HepG2 (cell line): ENCODE measurements at regions not wholly inside any gene's neighbourhood (a gene's known extent, or its start where the extent isn't known, plus 50 kb on each side); places are given as distances from the start of the nearest gene placed in this dataset.

Experiments used
- ATAC-seq: fragments of 200-7000 bp; cut with Tn5 transposase; 3 replicates; pipeline ENCODE4 v1.9.1; 2020; ENCODE audit warnings: mild to moderate bottlenecking, moderate library complexity
- BruUV-seq: library from RNA; stranded (reverse); fragments of 400-500 nt; replicated peaks from 2 replicates; lab custom pipeline; 2021; lab: Mats Ljungman, UMichigan
- CTCF ChIA-PET: fragments of 300-600 bp; formaldehyde crosslinking; extraction: SDS; loops from one replicate; lab custom pipeline; 2021; ENCODE audit warnings: low total read pairs, inconsistent platforms, low intra/inter-chr PET ratio; lab: Yijun Ruan, JAX
- POLR2A ChIA-PET: fragments of 350-600 bp; sonication (Branson Sonifier 250); formaldehyde crosslinking; loops from one replicate; lab custom pipeline; 2020; ENCODE audit warnings: antibody characterized with exemption, inconsistent platforms; lab: Yijun Ruan, JAX
- DNase-seq: peaks from one replicate; pipeline ENCODE4 v3.0.0-alpha.2; 2015; ENCODE audit warnings: low spot score
- FAIRE-seq: peaks from 3 replicates; lab custom pipeline; 2011; peaks lifted over from hg19 to GRCh38; lab: Jason Lieb, UNC
- H2AFZ ChIP-seq: one replicate; pipeline ENCODE4 v1.6.1; 2011; ENCODE audit warnings: low read length, inconsistent platforms
- H3K27ac ChIP-seq: fragments of 300-600 bp; 3 replicates; pipeline ENCODE4 v1.8.0; 2011; ENCODE audit warnings: mixed run types, mild to moderate bottlenecking, mixed read lengths, low read length, inconsistent platforms; ENCODE audit not compliant: insufficient read depth; ENCODE audit errors: extremely low read length
- H3K27me3 ChIP-seq, 2 experiments: fragments of 200-600 bp in 1 of 2; 2 replicates in 1 of 2; 3 replicates in 1 of 2; pipeline versions ENCODE4 v1.6.0 to v1.8.0; 2011; ENCODE audit warnings: low read length in 2 of 2, mild to moderate bottlenecking in 2 of 2, moderate library complexity in 2 of 2, inconsistent platforms in 1 of 2; ENCODE audit not compliant: insufficient read depth in 2 of 2, control insufficient read depth in 1 of 2
- H3K36me3 ChIP-seq, 2 experiments: fragments of 200-600 bp in 1 of 2; replicated peaks in 1 of 2; 2 replicates in 1 of 2; 3 replicates in 1 of 2; pipeline versions ENCODE4 v1.5.1 to v1.8.0; 2011; ENCODE audit warnings: low read length in 2 of 2, inconsistent platforms in 1 of 2; ENCODE audit not compliant: insufficient read depth in 2 of 2, control insufficient read depth in 1 of 2
- H3K4me1 ChIP-seq: 2 replicates; pipeline ENCODE4 v1.5.1; 2012; ENCODE audit warnings: low read length, inconsistent platforms; ENCODE audit not compliant: insufficient read depth
- H3K4me2 ChIP-seq: 2 replicates; pipeline ENCODE4 v1.6.0; 2011; ENCODE audit warnings: low read depth, low read length, inconsistent platforms
- H3K4me3 ChIP-seq, 3 experiments: fragments of 200-600 bp in 1 of 3; sonication (generic), shearing (Covaris generic) in 1 of 3; replicated peaks in 1 of 3; 2 replicates each; pipeline ENCODE4 v1.5.1; 2011 to 2016; ENCODE audit warnings: low read length in 3 of 3, inconsistent platforms in 2 of 3, low read depth in 2 of 3, mild to moderate bottlenecking in 2 of 3, control low read depth in 1 of 3, mixed read lengths in 1 of 3; ENCODE audit not compliant: insufficient read depth in 1 of 3
- H3K79me2 ChIP-seq: one replicate; pipeline ENCODE4 v1.6.1; 2011; ENCODE audit warnings: low read length, inconsistent platforms; ENCODE audit not compliant: insufficient read depth
- H3K9ac ChIP-seq: 2 replicates; pipeline ENCODE4 v1.6.0; 2011; ENCODE audit warnings: mild to moderate bottlenecking, low read depth, low read length, inconsistent platforms; ENCODE audit not compliant: insufficient read depth
- H3K9me3 ChIP-seq: 2 replicates; pipeline ENCODE4 v1.5.1; 2012; ENCODE audit warnings: mild to moderate bottlenecking, low read length
- H4K20me1 ChIP-seq: 2 replicates; pipeline ENCODE4 v1.6.0; 2011; ENCODE audit warnings: inconsistent platforms, mild to moderate bottlenecking, low read length, moderate library complexity; ENCODE audit not compliant: insufficient read depth
- AHDC1 ChIP-seq: sonication (generic); formaldehyde crosslinking; IDR thresholded peaks from 2 replicates; pipeline ENCODE4 v1.5.1; 2020; ENCODE audit warnings: mild to moderate bottlenecking, missing genetic modification reagents, borderline replicate concordance
- MXD3 ChIP-seq: IDR thresholded peaks from 2 replicates; pipeline ENCODE4 v1.6.1; 2016; ENCODE audit warnings: mild to moderate bottlenecking, missing biosample characterization, missing genetic modification reagents
- NR1H2 ChIP-seq: sonication (generic); formaldehyde crosslinking; IDR thresholded peaks from 2 replicates; pipeline ENCODE4 v1.8.1; 2022; ENCODE audit warnings: low read depth, missing genetic modification reagents, borderline replicate concordance
- YEATS4 ChIP-seq: sonication (generic); formaldehyde crosslinking; IDR thresholded peaks from 2 replicates; pipeline ENCODE4 v1.4.0; 2020; ENCODE audit warnings: missing genetic modification reagents, borderline replicate concordance
- ZBTB37 ChIP-seq: sonication (generic); formaldehyde crosslinking; IDR thresholded peaks from 2 replicates; pipeline ENCODE4 v1.4.0; 2020; ENCODE audit warnings: mild to moderate bottlenecking, missing genetic modification reagents
- ZNF44 ChIP-seq: sonication (generic); formaldehyde crosslinking; IDR thresholded peaks from 2 replicates; pipeline ENCODE4 v1.5.1; 2020; ENCODE audit warnings: mild to moderate bottlenecking, missing genetic modification reagents
- ZNF800 ChIP-seq: sonication (generic); formaldehyde crosslinking; IDR thresholded peaks from 2 replicates; pipeline ENCODE4 v1.4.0; 2020; ENCODE audit warnings: missing genetic modification reagents
- WGBS: methylation state at CpG from one replicate; pipeline ENCODE4 v1.1.6; 2017; ENCODE audit warnings: low lambda C conversion rate; 5-methylcytosine and 5-hydroxymethylcytosine counted together
- in situ Hi-C: cut with HindIII; loops from 2 replicates; pipeline ENCODE4 v1.10.0; 2017; ENCODE audit warnings: low pct_unique_long_range_greater_than_20kb; ENCODE audit not compliant: extremely low pct_ligation_motif_present
- intact Hi-C: fragments of 100-400 bp; cut with micrococcal nuclease; formaldehyde crosslinking; loops from one replicate; pipeline ENCODE4 v1.10.0; 2022; ENCODE audit not compliant: unreplicated experiment

- Histone ChIP-seq H3K79me2 (no peaks in the 10 kb centered on the region), H4K20me1 (no peaks in the 10 kb centered on the region), H3K36me3 (no peaks in the 10 kb centered on the region), H3K4me3 (no peak overlapping the region), H3K27me3 (no peaks in the 10 kb centered on the region), H2AFZ (no peak overlapping the region), H3K4me1 (peaks cover 20% of the 10 kb centered on the region), H3K9me3 (no peaks in the 10 kb centered on the region), H3K9ac (no peak overlapping the region), H3K27ac (no peak overlapping the region), H3K4me2 (no peak overlapping the region)
- DNase-seq = no peak
- no peak for ATAC-seq
- no TSS peak for BruUV-seq
- no peak for FAIRE-seq
- intact Hi-C loops (no loop called here), in situ Hi-C loops (no loop called here)
- 29% methylated on average over 1 of the region's 2 CpGs for WGBS
- ChIA-PET POLR2A (no interaction called here), CTCF (no interaction called here)
- TF ChIP-seq NR1H2 (CRISPR knock-in tag) (no peak), MXD3 (CRISPR knock-in tag) (no peak), ZNF44 (CRISPR knock-in tag) (no peak)
These were observed 60.7 kb upstream of the CCDC6 start for GRCh38 chr10:59967079-59967478.

- intact Hi-C loops = no loop called here
- no peak for FAIRE-seq
- Histone ChIP-seq H3K27me3 (no peaks in the 10 kb centered on the region), H4K20me1 (no peaks in the 10 kb centered on the region), H3K4me3 (no peak overlapping the region), H3K9ac (no peak overlapping the region), H3K79me2 (no peaks in the 10 kb centered on the region), H3K4me1 (peaks cover 10% of the 10 kb centered on the region)
- 36% methylated on average over 6 of the region's 6 CpGs for WGBS
- POLR2A ChIA-PET = no interaction called here
- CTCF ChIA-PET = no interaction called here
- no TSS peak for BruUV-seq
- TF ChIP-seq ZBTB37 (no peak), ZNF800 (CRISPR knock-in tag) (no peak), YEATS4 (no peak), AHDC1 (CRISPR knock-in tag) (no peak)
- TF ChIP-seq, all 625 proteins: peak for 0
- no peaks in the 10 kb centered on the region for H3K9me3 ChIP-seq
- DNase-seq = no peak
- H3K4me2 ChIP-seq = no peak overlapping the region
- H3K27ac ChIP-seq = no peak overlapping the region
- in situ Hi-C loops = no loop called here
- H3K36me3 ChIP-seq = no peaks in the 10 kb centered on the region
- ATAC-seq = no peak
- no peak overlapping the region for H2AFZ ChIP-seq
These were observed 59.7 kb upstream of the CCDC6 start for GRCh38 chr10:59965899-59966650.
